Stimulated activated CD4-positive, alpha-beta T cell treated with anti-CD3 and anti-CD28 coated beads, Interleukin-1b, Interleukin-23, amount 100 ng/mL, for 4 hours (primary cell): ENCODE measurements at regions not wholly inside any gene's neighbourhood (a gene's known extent, or its start where the extent isn't known, plus 50 kb on each side); places are given as distances from the start of the nearest gene placed in this dataset.
"Not testable (repeated sequence)": the region's sequence is repeated elsewhere in the genome, so short reads cannot be mapped to it uniquely, and the experiment has no call there.

ENCODE experiments used
- DNase-seq, 2 donors: peaks; one replicate each; pipeline ENCODE4 v3.0.0-alpha.2; 2020; ENCODE audit warnings: low read depth in 2 of 2

GRCh38 chr6:131336596-131336995 is 201.3 kb downstream of the AKAP7 start:
- no peak for DNase-seq

GRCh38 chr6:131346896-131347295 is 211.6 kb downstream of the AKAP7 start:
- not testable (repeated sequence) for DNase-seq

- no peak for DNase-seq
These were observed 213.3 kb downstream of the AKAP7 start for GRCh38 chr6:131348572-131348971.

GRCh38 chr6:131349199-131349598 is 213.9 kb downstream of the AKAP7 start:
- no peak for DNase-seq

GRCh38 chr6:131353106-131353505 is 217.8 kb downstream of the AKAP7 start:
- no peak for DNase-seq

- no peak for DNase-seq
These were observed 218.6 kb downstream of the AKAP7 start for GRCh38 chr6:131353876-131354275.

GRCh38 chr6:131354356-131354755 is 218.7 kb upstream of the ARG1 start:
- DNase-seq = no peak

GRCh38 chr6:131356161-131356560 is 216.9 kb upstream of the ARG1 start:
- no peak for DNase-seq

GRCh38 chr6:131357501-131357900 is 215.5 kb upstream of the ARG1 start:
- DNase-seq = no peak

- DNase-seq = no peak
These were observed 211.0 kb upstream of the ARG1 start for GRCh38 chr6:131362070-131362469.

GRCh38 chr6:131362696-131363095 is 210.3 kb upstream of the ARG1 start:
- no peak for DNase-seq

GRCh38 chr6:131363947-131364834 is 208.8 kb upstream of the ARG1 start:
- DNase-seq = no peak

GRCh38 chr6:131366223-131366622 is 206.8 kb upstream of the ARG1 start:
- DNase-seq = no peak

- DNase-seq = no peak
These were observed 205.7 kb upstream of the ARG1 start for GRCh38 chr6:131367206-131367873.

- no peak for DNase-seq
These were observed 204.7 kb upstream of the ARG1 start for GRCh38 chr6:131368198-131368911.

GRCh38 chr6:131372535-131372934 is 200.5 kb upstream of the ARG1 start:
- no peak for DNase-seq

- DNase-seq = no peak
These were observed 195.8 kb upstream of the ARG1 start for GRCh38 chr6:131377112-131377705.

GRCh38 chr6:131378874-131379273 is 194.2 kb upstream of the ARG1 start:
- no peak for DNase-seq

- DNase-seq = no peak
These were observed 193.1 kb upstream of the ARG1 start for GRCh38 chr6:131379948-131380347.

GRCh38 chr6:131381052-131381708 is 191.8 kb upstream of the ARG1 start:
- no peak for DNase-seq

GRCh38 chr6:131381709-131382093 is 191.3 kb upstream of the ARG1 start:
- DNase-seq = no peak

- no peak for DNase-seq
These were observed 190.4 kb upstream of the ARG1 start for GRCh38 chr6:131382631-131383030.
